ENCODE measurements at regions not wholly inside any gene's neighbourhood (a gene's known extent, or its start where the extent isn't known, plus 50 kb on each side); places are given as distances from the start of the nearest gene placed in this dataset.

GRCh38 chr11:41955635-41956400 is 496.4 kb upstream of the LRRC4C start:
- no peak for DNase-seq (ENCODE audit: low read depth in 4 of 4, low spot score in 3 of 4)

- DNase-seq (ENCODE audit: low read depth in 4 of 4, low spot score in 3 of 4): no peak
Observed at GRCh38 chr11:41963406-41963805, 504.0 kb upstream of the LRRC4C start.

- no peak for DNase-seq (ENCODE audit: low read depth in 4 of 4, low spot score in 3 of 4)
Observed at GRCh38 chr11:41970681-41971080, 511.2 kb upstream of the LRRC4C start.

- no peak for DNase-seq (ENCODE audit: low read depth in 4 of 4, low spot score in 3 of 4)
Observed at GRCh38 chr11:41971592-41971991, 512.1 kb upstream of the LRRC4C start.

- DNase-seq (ENCODE audit: low read depth in 4 of 4, low spot score in 3 of 4): no peak
Observed at GRCh38 chr11:41978945-41979344, 519.5 kb upstream of the LRRC4C start.

GRCh38 chr11:41980741-41981140 is 521.3 kb upstream of the LRRC4C start:
- DNase-seq (ENCODE audit: low read depth in 4 of 4, low spot score in 3 of 4): no peak

- no peak for DNase-seq (ENCODE audit: low read depth in 4 of 4, low spot score in 3 of 4)
Observed at GRCh38 chr11:41982276-41982675, 522.8 kb upstream of the LRRC4C start.

- no peak for DNase-seq (ENCODE audit: low read depth in 4 of 4, low spot score in 3 of 4)
Observed at GRCh38 chr11:41982975-41983374, 523.5 kb upstream of the LRRC4C start.

GRCh38 chr11:41983475-41983874 is 524.0 kb upstream of the LRRC4C start:
- DNase-seq (ENCODE audit: low read depth in 4 of 4, low spot score in 3 of 4): no peak

- no peak for DNase-seq (ENCODE audit: low read depth in 4 of 4, low spot score in 3 of 4)
Observed at GRCh38 chr11:41984023-41984422, 524.6 kb upstream of the LRRC4C start.

GRCh38 chr11:41985799-41986198 is 526.3 kb upstream of the LRRC4C start:
- no peak for DNase-seq (ENCODE audit: low read depth in 4 of 4, low spot score in 3 of 4)

GRCh38 chr11:41988951-41989572 is 529.6 kb upstream of the LRRC4C start:
- no peak for DNase-seq (ENCODE audit: low read depth in 4 of 4, low spot score in 3 of 4)

- DNase-seq (ENCODE audit: low read depth in 4 of 4, low spot score in 3 of 4): no peak
Observed at GRCh38 chr11:41989823-41990380, 530.5 kb upstream of the LRRC4C start.

- DNase-seq (ENCODE audit: low read depth in 4 of 4, low spot score in 3 of 4): no peak
Observed at GRCh38 chr11:41996533-41996932, 537.1 kb upstream of the LRRC4C start.

- DNase-seq (ENCODE audit: low read depth in 4 of 4, low spot score in 3 of 4): no peak
Observed at GRCh38 chr11:41997844-41998401, 538.5 kb upstream of the LRRC4C start.

- DNase-seq (ENCODE audit: low read depth in 4 of 4, low spot score in 3 of 4): peak in 2 of 4 donors; percentile 2 to 4
Observed at GRCh38 chr11:41999066-41999465, 539.6 kb upstream of the LRRC4C start.

GRCh38 chr11:42003801-42004200 is 544.3 kb upstream of the LRRC4C start:
- no peak for DNase-seq (ENCODE audit: low read depth in 4 of 4, low spot score in 3 of 4)

- no peak for DNase-seq (ENCODE audit: low read depth in 4 of 4, low spot score in 3 of 4)
Observed at GRCh38 chr11:42006766-42007165, 547.3 kb upstream of the LRRC4C start.

GRCh38 chr11:42012271-42012670 is 552.8 kb upstream of the LRRC4C start:
- no peak for DNase-seq (ENCODE audit: low read depth in 4 of 4, low spot score in 3 of 4)

- DNase-seq (ENCODE audit: low read depth in 4 of 4, low spot score in 3 of 4): no peak
Observed at GRCh38 chr11:42013656-42014201, 554.3 kb upstream of the LRRC4C start.

GRCh38 chr11:42021911-42022310 is 562.5 kb upstream of the LRRC4C start:
- no peak for DNase-seq (ENCODE audit: low read depth in 4 of 4, low spot score in 3 of 4)

Measured in left renal pelvis (tissue), 4 donors.